MM.1S (cell line): ENCODE measurements at regions not wholly inside any gene's neighbourhood (a gene's known extent, or its start where the extent isn't known, plus 50 kb on each side); places are given as distances from the start of the nearest gene placed in this dataset.

ENCODE experiments used
- DNase-seq: peaks from one replicate; pipeline ENCODE4 v3.0.0-alpha.2; 2015
- H2AFZ ChIP-seq: fragments of 300-600 bp; sonication (generic); 2 replicates; pipeline ENCODE4 v1.6.0; 2016; ENCODE audit warnings: antibody characterized with exemption, low read length
- H3F3A ChIP-seq: fragments of 300-600 bp; sonication (generic); 2 replicates; pipeline ENCODE4 v1.6.1; 2016; ENCODE audit warnings: mild to moderate bottlenecking, antibody characterized with exemption, low read length, moderate library complexity, mixed read lengths; ENCODE audit not compliant: insufficient read depth
- H3K27ac ChIP-seq: fragments of 300-600 bp; sonication (generic); 2 replicates; pipeline ENCODE4 v1.5.1; 2016; ENCODE audit warnings: mild to moderate bottlenecking, low read length
- H3K27me3 ChIP-seq: fragments of 300-600 bp; sonication (generic); replicated peaks from 2 replicates; pipeline ENCODE4 v1.6.0; 2016; ENCODE audit warnings: low read length; ENCODE audit not compliant: insufficient read depth
- H3K36me3 ChIP-seq: fragments of 300-600 bp; sonication (generic); replicated peaks from 2 replicates; pipeline ENCODE4 v1.6.1; 2016; ENCODE audit warnings: mild to moderate bottlenecking, low read length, mixed read lengths; ENCODE audit not compliant: insufficient read depth
- H3K4me1 ChIP-seq: fragments of 300-600 bp; sonication (generic); 2 replicates; pipeline ENCODE4 v1.6.1; 2016; ENCODE audit warnings: low read length, mixed read lengths
- H3K4me2 ChIP-seq: fragments of 300-600 bp; sonication (generic); 2 replicates; pipeline ENCODE4 v1.6.0; 2016; ENCODE audit warnings: low read depth, low read length
- H3K4me3 ChIP-seq: fragments of 300-600 bp; sonication (generic); 2 replicates; pipeline ENCODE4 v1.5.1; 2016; ENCODE audit warnings: low read length, mixed read lengths
- H3K79me2 ChIP-seq: fragments of 300-600 bp; sonication (generic); 2 replicates; pipeline ENCODE4 v1.6.1; 2016; ENCODE audit warnings: mixed run types, low read length, mixed read lengths
- H3K9ac ChIP-seq: fragments of 300-600 bp; sonication (generic); 2 replicates; pipeline ENCODE4 v1.6.1; 2016; ENCODE audit warnings: low read length, mixed read lengths
- H3K9me2 ChIP-seq: fragments of 300-600 bp; sonication (generic); replicated peaks from 2 replicates; pipeline ENCODE4 v1.6.1; 2016; ENCODE audit warnings: mild to moderate bottlenecking, low read length, mixed read lengths; ENCODE audit not compliant: insufficient read depth
- H3K9me3 ChIP-seq: fragments of 300-600 bp; sonication (generic); replicated peaks from 2 replicates; pipeline ENCODE4 v1.6.1; 2016; ENCODE audit warnings: mild to moderate bottlenecking, low read length, mixed read lengths; ENCODE audit not compliant: insufficient read depth
- H4K20me1 ChIP-seq: fragments of 300-600 bp; sonication (generic); 2 replicates; pipeline ENCODE4 v1.6.1; 2016; ENCODE audit warnings: mild to moderate bottlenecking, low read length, moderate library complexity, mixed read lengths; ENCODE audit not compliant: insufficient read depth
- CTCF ChIP-seq: fragments of 300-600 bp; sonication (generic); IDR thresholded peaks from 2 replicates; pipeline ENCODE4 v1.5.1; 2016; ENCODE audit warnings: antibody characterized with exemption, low read length, mixed read lengths
- EZH2 ChIP-seq: fragments of 300-600 bp; sonication (generic); optimal IDR thresholded peaks from 2 replicates; pipeline ENCODE3; 2017; ENCODE audit warnings: low read depth, mild to moderate bottlenecking, antibody characterized with exemption, low read length, mixed read lengths
- EZH2phosphoT487 ChIP-seq: fragments of 300-600 bp; sonication (generic); IDR thresholded peaks from 2 replicates; pipeline ENCODE4 v1.6.1; 2018; ENCODE audit warnings: antibody characterized with exemption, low read length

- Histone ChIP-seq H3K4me3 (no peak overlapping the region), H3K27me3 (no peaks in the 10 kb centered on the region), H3K27ac (no peak overlapping the region), H3K4me2 (no peak overlapping the region), H3K9me2 (no peaks in the 10 kb centered on the region), H2AFZ (no peak overlapping the region), H3K9me3 (no peaks in the 10 kb centered on the region), H3K79me2 (no peaks in the 10 kb centered on the region), H3K36me3 (no peaks in the 10 kb centered on the region), H4K20me1 (no peaks in the 10 kb centered on the region), H3K4me1 (no peaks in the 10 kb centered on the region), H3F3A (no peaks in the 10 kb centered on the region), H3K9ac (no peak overlapping the region)
- TF ChIP-seq EZH2 (no peak), CTCF (no peak), EZH2phosphoT487 (no peak)
- DNase-seq, result no peak
These were observed 419.0 kb upstream of the TGFBR2 start for GRCh38 chr3:30187366-30187765.

- Histone ChIP-seq H3K4me2 (no peak overlapping the region), H3K9ac (no peak overlapping the region), H3K79me2 (no peaks in the 10 kb centered on the region), H4K20me1 (no peaks in the 10 kb centered on the region), H3K9me3 (no peaks in the 10 kb centered on the region), H3K4me1 (no peaks in the 10 kb centered on the region), H3K4me3 (no peak overlapping the region), H3K27me3 (no peaks in the 10 kb centered on the region), H2AFZ (no peak overlapping the region), H3K36me3 (no peaks in the 10 kb centered on the region), H3F3A (no peaks in the 10 kb centered on the region), H3K27ac (no peak overlapping the region), H3K9me2 (no peaks in the 10 kb centered on the region)
- no peak for TF ChIP-seq EZH2phosphoT487
- no peak for TF ChIP-seq EZH2
- TF ChIP-seq CTCF, result no peak
- DNase-seq, result no peak
These were observed 417.7 kb upstream of the TGFBR2 start for GRCh38 chr3:30188713-30189112.

- Histone ChIP-seq H3K9me2 (no peaks in the 10 kb centered on the region), H3K9me3 (no peaks in the 10 kb centered on the region), H3K4me2 (no peak overlapping the region), H3K79me2 (no peaks in the 10 kb centered on the region), H3K36me3 (no peaks in the 10 kb centered on the region), H2AFZ (no peak overlapping the region), H3K4me1 (no peaks in the 10 kb centered on the region), H4K20me1 (no peaks in the 10 kb centered on the region), H3K4me3 (no peak overlapping the region), H3K9ac (no peak overlapping the region), H3K27me3 (no peaks in the 10 kb centered on the region), H3K27ac (no peak overlapping the region), H3F3A (no peaks in the 10 kb centered on the region)
- TF ChIP-seq EZH2 (no peak), CTCF (no peak), EZH2phosphoT487 (no peak)
- no peak for DNase-seq
These were observed 416.5 kb upstream of the TGFBR2 start for GRCh38 chr3:30189900-30190299.
